ENCODE measurements at regions not wholly inside any gene's neighbourhood (a gene's known extent, or its start where the extent isn't known, plus 50 kb on each side); places are given as distances from the start of the nearest gene placed in this dataset.

DNA sequence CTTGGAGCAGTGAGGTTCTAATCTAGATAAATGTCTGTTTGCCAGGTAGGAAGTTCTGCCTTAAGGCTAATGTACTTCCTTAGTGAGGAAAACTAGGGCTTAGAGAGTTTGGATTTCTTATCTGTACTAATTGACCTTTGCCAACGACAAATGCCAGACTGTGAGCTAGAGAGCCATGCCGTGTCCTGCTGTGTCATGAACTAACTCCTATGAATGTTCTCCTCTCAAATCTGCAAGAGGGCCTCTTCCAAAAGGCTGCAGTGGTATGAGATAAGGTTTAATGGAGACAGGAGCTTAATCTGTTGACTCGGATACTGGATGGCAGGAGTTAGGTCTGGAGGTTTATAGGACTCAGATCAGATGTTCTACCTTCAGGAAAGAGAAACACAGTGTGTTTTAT is 524.9 kb downstream of the NTRK3 start:
- Histone ChIP-seq H3K9me3 (ENCODE audit: control insufficient read depth, insufficient read depth, low read depth, low read length) (no peaks in the 10 kb centered on the region), H3K36me3 (ENCODE audit: control insufficient read depth, insufficient read depth, low read length) (no peaks in the 10 kb centered on the region), H3K27me3 (ENCODE audit: control insufficient read depth, insufficient read depth, low read length) (no peaks in the 10 kb centered on the region), H3K4me1 (ENCODE audit: control insufficient read depth, insufficient read depth, low read length) (no peaks in the 10 kb centered on the region), H3K4me3 (ENCODE audit: low read depth in 2 of 2, low read length in 2 of 2) (no peak overlapping the region), H3K27ac (ENCODE audit: low read length) (no peak overlapping the region)
- in situ Hi-C loops (cut with HindIII; ENCODE audit: low pct_unique_long_range_greater_than_20kb, low sequenced_read_pairs) (no loop called here), intact Hi-C loops (cut with micrococcal nuclease; ENCODE audit: unreplicated experiment) (no loop called here)
- BruUV-seq (replicated peaks): no TSS peak
- ChIA-PET CTCF (no interaction called here), POLR2A (no interaction called here)
- ATAC-seq: no peak
- no peak for TF ChIP-seq POLR2AphosphoS5 (IDR thresholded peaks at IDR 0.05; ENCODE audit: low read depth, low read length)
- TF ChIP-seq, protein P1, sequence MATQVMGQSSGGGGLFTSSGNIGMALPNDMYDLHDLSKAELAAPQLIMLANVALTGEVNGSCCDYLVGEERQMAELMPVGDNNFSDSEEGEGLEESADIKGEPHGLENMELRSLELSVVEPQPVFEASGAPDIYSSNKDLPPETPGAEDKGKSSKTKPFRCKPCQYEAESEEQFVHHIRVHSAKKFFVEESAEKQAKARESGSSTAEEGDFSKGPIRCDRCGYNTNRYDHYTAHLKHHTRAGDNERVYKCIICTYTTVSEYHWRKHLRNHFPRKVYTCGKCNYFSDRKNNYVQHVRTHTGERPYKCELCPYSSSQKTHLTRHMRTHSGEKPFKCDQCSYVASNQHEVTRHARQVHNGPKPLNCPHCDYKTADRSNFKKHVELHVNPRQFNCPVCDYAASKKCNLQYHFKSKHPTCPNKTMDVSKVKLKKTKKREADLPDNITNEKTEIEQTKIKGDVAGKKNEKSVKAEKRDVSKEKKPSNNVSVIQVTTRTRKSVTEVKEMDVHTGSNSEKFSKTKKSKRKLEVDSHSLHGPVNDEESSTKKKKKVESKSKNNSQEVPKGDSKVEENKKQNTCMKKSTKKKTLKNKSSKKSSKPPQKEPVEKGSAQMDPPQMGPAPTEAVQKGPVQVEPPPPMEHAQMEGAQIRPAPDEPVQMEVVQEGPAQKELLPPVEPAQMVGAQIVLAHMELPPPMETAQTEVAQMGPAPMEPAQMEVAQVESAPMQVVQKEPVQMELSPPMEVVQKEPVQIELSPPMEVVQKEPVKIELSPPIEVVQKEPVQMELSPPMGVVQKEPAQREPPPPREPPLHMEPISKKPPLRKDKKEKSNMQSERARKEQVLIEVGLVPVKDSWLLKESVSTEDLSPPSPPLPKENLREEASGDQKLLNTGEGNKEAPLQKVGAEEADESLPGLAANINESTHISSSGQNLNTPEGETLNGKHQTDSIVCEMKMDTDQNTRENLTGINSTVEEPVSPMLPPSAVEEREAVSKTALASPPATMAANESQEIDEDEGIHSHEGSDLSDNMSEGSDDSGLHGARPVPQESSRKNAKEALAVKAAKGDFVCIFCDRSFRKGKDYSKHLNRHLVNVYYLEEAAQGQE (IDR thresholded peaks at IDR 0.05; ENCODE audit: insufficient read depth in 1 of 2, low read depth in 2 of 2, low read length in 1 of 2): no peak
- DNase-seq (ENCODE audit: low read depth, low spot score): no peak

DNA sequence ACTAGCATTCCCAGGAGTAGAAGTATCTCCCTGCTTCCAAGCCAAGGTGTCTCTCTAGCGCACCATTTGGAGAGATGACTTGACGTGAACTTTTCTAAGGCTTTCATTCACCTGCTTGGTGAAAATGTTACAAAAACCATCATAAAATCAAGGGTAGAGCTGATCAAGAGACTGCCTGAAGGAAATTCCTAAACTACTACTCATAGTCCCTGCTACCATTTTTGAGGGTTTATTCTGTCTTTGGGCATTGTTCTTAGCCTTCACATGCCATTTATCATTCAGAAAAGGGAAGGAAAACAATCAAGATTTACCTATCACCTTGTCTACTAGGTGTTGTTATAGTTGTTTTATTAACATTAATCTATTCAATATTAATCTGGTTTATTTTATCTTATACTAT is 525.8 kb downstream of the NTRK3 start:
- H3K27ac ChIP-seq (ENCODE audit: low read length): no peak overlapping the region
- no peaks in the 10 kb centered on the region for H3K9me3 ChIP-seq (ENCODE audit: control insufficient read depth, insufficient read depth, low read depth, low read length)
- CTCF ChIA-PET: no interaction called here
- no peaks in the 10 kb centered on the region for H3K4me1 ChIP-seq (ENCODE audit: control insufficient read depth, insufficient read depth, low read length)
- no peak overlapping the region for H3K4me3 ChIP-seq (ENCODE audit: low read depth in 2 of 2, low read length in 2 of 2)
- no peaks in the 10 kb centered on the region for H3K36me3 ChIP-seq (ENCODE audit: control insufficient read depth, insufficient read depth, low read length)
- no peak for TF ChIP-seq SIN3A (IDR thresholded peaks at IDR 0.05; ENCODE audit: borderline replicate concordance, insufficient read depth, low read depth, low read length)
- TF ChIP-seq, protein P2, sequence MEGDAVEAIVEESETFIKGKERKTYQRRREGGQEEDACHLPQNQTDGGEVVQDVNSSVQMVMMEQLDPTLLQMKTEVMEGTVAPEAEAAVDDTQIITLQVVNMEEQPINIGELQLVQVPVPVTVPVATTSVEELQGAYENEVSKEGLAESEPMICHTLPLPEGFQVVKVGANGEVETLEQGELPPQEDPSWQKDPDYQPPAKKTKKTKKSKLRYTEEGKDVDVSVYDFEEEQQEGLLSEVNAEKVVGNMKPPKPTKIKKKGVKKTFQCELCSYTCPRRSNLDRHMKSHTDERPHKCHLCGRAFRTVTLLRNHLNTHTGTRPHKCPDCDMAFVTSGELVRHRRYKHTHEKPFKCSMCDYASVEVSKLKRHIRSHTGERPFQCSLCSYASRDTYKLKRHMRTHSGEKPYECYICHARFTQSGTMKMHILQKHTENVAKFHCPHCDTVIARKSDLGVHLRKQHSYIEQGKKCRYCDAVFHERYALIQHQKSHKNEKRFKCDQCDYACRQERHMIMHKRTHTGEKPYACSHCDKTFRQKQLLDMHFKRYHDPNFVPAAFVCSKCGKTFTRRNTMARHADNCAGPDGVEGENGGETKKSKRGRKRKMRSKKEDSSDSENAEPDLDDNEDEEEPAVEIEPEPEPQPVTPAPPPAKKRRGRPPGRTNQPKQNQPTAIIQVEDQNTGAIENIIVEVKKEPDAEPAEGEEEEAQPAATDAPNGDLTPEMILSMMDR (IDR thresholded peaks at IDR 0.05): no peak
- no peak for TF ChIP-seq TCF7L2 (IDR thresholded peaks at IDR 0.05; ENCODE audit: low read depth, low read length)
- TF ChIP-seq POLR2AphosphoS5 (IDR thresholded peaks at IDR 0.05; ENCODE audit: low read depth, low read length): no peak
- no peaks in the 10 kb centered on the region for H3K27me3 ChIP-seq (ENCODE audit: control insufficient read depth, insufficient read depth, low read length)
- BruUV-seq (replicated peaks): no TSS peak
- ATAC-seq: no peak
- in situ Hi-C loops (cut with HindIII; ENCODE audit: low pct_unique_long_range_greater_than_20kb, low sequenced_read_pairs) (no loop called here), intact Hi-C loops (cut with micrococcal nuclease; ENCODE audit: unreplicated experiment) (no loop called here)
- POLR2A ChIA-PET: no interaction called here
- DNase-seq (ENCODE audit: low read depth, low spot score): no peak

- Histone ChIP-seq H3K4me3 (ENCODE audit: low read depth in 2 of 2, low read length in 2 of 2) (no peak overlapping the region), H3K9me3 (ENCODE audit: control insufficient read depth, insufficient read depth, low read depth, low read length) (no peaks in the 10 kb centered on the region), H3K4me1 (ENCODE audit: control insufficient read depth, insufficient read depth, low read length) (no peaks in the 10 kb centered on the region), H3K36me3 (ENCODE audit: control insufficient read depth, insufficient read depth, low read length) (no peaks in the 10 kb centered on the region), H3K27me3 (ENCODE audit: control insufficient read depth, insufficient read depth, low read length) (no peaks in the 10 kb centered on the region), H3K27ac (ENCODE audit: low read length) (no peak overlapping the region)
- ATAC-seq (no peak), DNase-seq (ENCODE audit: low read depth, low spot score) (no peak)
- TF ChIP-seq POLR2AphosphoS5 (IDR thresholded peaks at IDR 0.05; ENCODE audit: low read depth, low read length) (no peak), TCF7L2 (IDR thresholded peaks at IDR 0.05; ENCODE audit: low read depth, low read length) (no peak), SIN3A (IDR thresholded peaks at IDR 0.05; ENCODE audit: borderline replicate concordance, insufficient read depth, low read depth, low read length) (no peak)
- TF ChIP-seq, protein P1 (IDR thresholded peaks at IDR 0.05; ENCODE audit: insufficient read depth in 1 of 2, low read depth in 2 of 2, low read length in 1 of 2): no peak
- TF ChIP-seq, protein P2 (IDR thresholded peaks at IDR 0.05): no peak
- in situ Hi-C loops (cut with HindIII; ENCODE audit: low pct_unique_long_range_greater_than_20kb, low sequenced_read_pairs): no loop called here
- intact Hi-C loops (cut with micrococcal nuclease; ENCODE audit: unreplicated experiment): no loop called here
- POLR2A ChIA-PET: no interaction called here
- BruUV-seq (replicated peaks): no TSS peak
- CTCF ChIA-PET: interaction anchor here (0.6 kb wide), 1 partner anchor 69 kb away, joined by 3 read pairs; no protein-coding TSS in a partner anchor
Measured at GRCh38 chr15:87728998-87729397, 527.5 kb downstream of the NTRK3 start.
